HG03139 (cell line): ENCODE measurements at regions not wholly inside any gene's neighbourhood (a gene's known extent, or its start where the extent isn't known, plus 50 kb on each side); places are given as distances from the start of the nearest gene placed in this dataset.

ENCODE experiments used
- ATAC-seq: cut with Tn5 transposase; IDR thresholded peaks from one replicate; pipeline ENCODE4 v1.9.1; 2021; ENCODE audit not compliant: unreplicated experiment

GRCh38 chr2:241924069-241924908, 54.8 kb downstream of the RTP5 start:
- no peak for ATAC-seq

- ATAC-seq = no peak
Observed at GRCh38 chr2:241924909-241925250, 55.4 kb downstream of the RTP5 start.

GRCh38 chr2:241925277-241925676, 55.7 kb downstream of the RTP5 start:
- ATAC-seq = no peak

- no peak for ATAC-seq
Observed at GRCh38 chr2:241925821-241926441, 56.4 kb downstream of the RTP5 start.

GRCh38 chr2:241926541-241927311, 57.2 kb downstream of the RTP5 start:
- ATAC-seq = no peak

- ATAC-seq = no peak
Observed at GRCh38 chr2:241929551-241930490, 60.3 kb downstream of the RTP5 start.

- ATAC-seq = no peak
Observed at GRCh38 chr2:241931084-241931975, 61.8 kb downstream of the RTP5 start.

- no peak for ATAC-seq
Observed at GRCh38 chr2:241931976-241932898, 62.7 kb downstream of the RTP5 start.

- ATAC-seq = no peak
Observed at GRCh38 chr2:241932899-241933178, 63.3 kb downstream of the RTP5 start.

GRCh38 chr2:241933179-241933911, 63.8 kb downstream of the RTP5 start:
- ATAC-seq = no peak

- no peak for ATAC-seq
Observed at GRCh38 chr2:241935314-241935713, 65.8 kb downstream of the RTP5 start.

GRCh38 chr2:241935774-241936173, 66.2 kb downstream of the RTP5 start:
- no peak for ATAC-seq

GRCh38 chr2:241936457-241937133, 67.1 kb downstream of the RTP5 start:
- ATAC-seq = no peak

- no peak for ATAC-seq
Observed at GRCh38 chr2:241937297-241937696, 67.8 kb downstream of the RTP5 start.

GRCh38 chr2:241939541-241939940, 70.0 kb downstream of the RTP5 start:
- ATAC-seq = no peak

GRCh38 chr2:241940329-241940728, 70.8 kb downstream of the RTP5 start:
- ATAC-seq = no peak

- no peak for ATAC-seq
Observed at GRCh38 chr2:241941691-241942301, 72.3 kb downstream of the RTP5 start.
